AG04450 (cell line): ENCODE measurements at regions not wholly inside any gene's neighbourhood (a gene's known extent, or its start where the extent isn't known, plus 50 kb on each side); places are given as distances from the start of the nearest gene placed in this dataset.

ENCODE experiments used
- CTCF ChIA-PET: fragments of 300-600, 350-600 bp; formaldehyde crosslinking; extraction: SDS; loops from one replicate; lab custom pipeline; 2022; ENCODE audit warnings: antibody characterized with exemption, inconsistent platforms; lab: Charles Lee
- POLR2A ChIA-PET: fragments of 350-600 bp; formaldehyde crosslinking; extraction: SDS; loops from one replicate; lab custom pipeline; 2021; ENCODE audit warnings: antibody characterized with exemption, inconsistent platforms; lab: Yijun Ruan, JAX
- DNase-seq: peaks from one replicate; pipeline ENCODE4 v3.0.0-alpha.2; 2011; ENCODE audit warnings: low read depth, low spot score
- H3K27ac ChIP-seq: one replicate; pipeline ENCODE4 v1.5.1; 2012; ENCODE audit warnings: low read depth, low read length, control low read depth
- H3K27me3 ChIP-seq: one replicate; pipeline ENCODE4 v1.6.0; 2012; ENCODE audit warnings: low read length; ENCODE audit not compliant: control insufficient read depth, insufficient read depth
- H3K4me3 ChIP-seq: 2 replicates; pipeline ENCODE4 v1.5.1; 2011; ENCODE audit warnings: mild to moderate bottlenecking, low read depth, low read length, control low read depth
- H3K9me3 ChIP-seq: 2 replicates; pipeline ENCODE4 v1.5.1; 2012; ENCODE audit warnings: low read length; ENCODE audit not compliant: control insufficient read depth, insufficient read depth
- TF ChIP-seq, protein P1 (sequence below): IDR thresholded peaks from 2 replicates; pipeline ENCODE4 v1.5.1; 2011; ENCODE audit warnings: low read depth, low read length, control low read depth, inconsistent platforms

DNA sequence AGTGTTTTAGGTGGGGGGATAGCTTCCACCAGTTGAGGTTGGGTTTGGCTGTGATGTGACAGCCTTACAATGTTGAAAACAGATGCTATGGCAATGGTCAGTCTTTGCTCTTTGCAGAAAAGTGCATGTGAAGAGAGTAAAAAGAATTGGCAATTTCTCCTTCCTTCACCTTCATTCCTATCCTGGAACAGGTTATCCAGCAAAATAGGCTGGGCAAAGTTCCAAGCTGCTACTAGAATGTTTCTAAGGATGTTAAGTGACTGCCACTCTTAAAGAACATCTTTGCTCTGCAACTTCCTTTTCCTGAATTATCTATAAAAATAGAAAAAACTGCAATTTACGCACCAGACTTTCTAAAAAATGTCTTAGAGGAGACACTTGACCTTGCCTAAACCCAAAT lies 50.1 kb upstream of the MYCBP2 start:
- Histone ChIP-seq H3K27me3 (peaks cover 3% of the 10 kb centered on the region), H3K27ac (no peak overlapping the region), H3K9me3 (no peaks in the 10 kb centered on the region), H3K4me3 (no peak overlapping the region)
- TF ChIP-seq, protein P1, sequence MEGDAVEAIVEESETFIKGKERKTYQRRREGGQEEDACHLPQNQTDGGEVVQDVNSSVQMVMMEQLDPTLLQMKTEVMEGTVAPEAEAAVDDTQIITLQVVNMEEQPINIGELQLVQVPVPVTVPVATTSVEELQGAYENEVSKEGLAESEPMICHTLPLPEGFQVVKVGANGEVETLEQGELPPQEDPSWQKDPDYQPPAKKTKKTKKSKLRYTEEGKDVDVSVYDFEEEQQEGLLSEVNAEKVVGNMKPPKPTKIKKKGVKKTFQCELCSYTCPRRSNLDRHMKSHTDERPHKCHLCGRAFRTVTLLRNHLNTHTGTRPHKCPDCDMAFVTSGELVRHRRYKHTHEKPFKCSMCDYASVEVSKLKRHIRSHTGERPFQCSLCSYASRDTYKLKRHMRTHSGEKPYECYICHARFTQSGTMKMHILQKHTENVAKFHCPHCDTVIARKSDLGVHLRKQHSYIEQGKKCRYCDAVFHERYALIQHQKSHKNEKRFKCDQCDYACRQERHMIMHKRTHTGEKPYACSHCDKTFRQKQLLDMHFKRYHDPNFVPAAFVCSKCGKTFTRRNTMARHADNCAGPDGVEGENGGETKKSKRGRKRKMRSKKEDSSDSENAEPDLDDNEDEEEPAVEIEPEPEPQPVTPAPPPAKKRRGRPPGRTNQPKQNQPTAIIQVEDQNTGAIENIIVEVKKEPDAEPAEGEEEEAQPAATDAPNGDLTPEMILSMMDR, result no peak
- ChIA-PET POLR2A (no interaction called here), CTCF (no interaction called here)
- DNase-seq, result no peak
